ENCODE measurements at regions not wholly inside any gene's neighbourhood (a gene's known extent, or its start where the extent isn't known, plus 50 kb on each side); places are given as distances from the start of the nearest gene placed in this dataset.

DNA sequence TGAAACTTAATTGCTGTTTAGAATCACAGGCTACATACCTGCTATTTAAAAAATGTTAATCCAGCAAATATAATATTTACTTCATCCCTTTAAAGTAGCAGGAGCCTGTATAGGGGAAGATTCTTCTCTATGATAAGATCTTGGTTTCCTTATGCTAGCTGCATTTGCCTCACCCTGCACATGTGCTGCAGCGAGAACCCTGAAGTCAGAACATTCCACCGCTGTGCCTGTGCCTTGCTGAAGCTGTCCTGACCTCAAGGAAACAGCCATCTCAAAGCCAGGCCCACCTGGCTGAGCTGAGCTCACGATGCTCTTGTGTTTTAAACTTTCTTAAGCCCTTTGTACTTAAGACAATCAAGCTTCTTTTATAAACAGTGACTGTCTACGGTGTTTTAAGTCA lies 355.0 kb upstream of the PCDH20 start:
- DNase-seq, result no peak

DNA sequence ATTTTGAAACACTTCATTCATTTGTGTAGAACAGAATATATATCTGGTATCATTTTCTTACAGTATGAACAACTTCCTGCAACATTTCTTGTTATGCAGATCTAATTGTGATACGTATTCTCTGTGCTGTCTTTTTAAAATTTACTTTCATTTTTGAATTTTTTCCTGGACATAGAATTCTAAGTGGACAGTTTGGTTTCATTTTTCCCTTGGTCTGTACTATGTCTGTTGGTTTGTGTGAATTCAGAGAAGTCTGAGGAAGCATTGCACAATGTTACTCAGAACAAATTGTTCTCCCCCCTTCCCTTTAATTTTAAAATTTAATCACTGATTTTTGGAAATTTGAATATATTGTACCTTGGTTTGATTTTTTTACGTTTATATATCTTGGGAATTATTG lies 352.5 kb upstream of the PCDH20 start:
- no peak for DNase-seq

DNA sequence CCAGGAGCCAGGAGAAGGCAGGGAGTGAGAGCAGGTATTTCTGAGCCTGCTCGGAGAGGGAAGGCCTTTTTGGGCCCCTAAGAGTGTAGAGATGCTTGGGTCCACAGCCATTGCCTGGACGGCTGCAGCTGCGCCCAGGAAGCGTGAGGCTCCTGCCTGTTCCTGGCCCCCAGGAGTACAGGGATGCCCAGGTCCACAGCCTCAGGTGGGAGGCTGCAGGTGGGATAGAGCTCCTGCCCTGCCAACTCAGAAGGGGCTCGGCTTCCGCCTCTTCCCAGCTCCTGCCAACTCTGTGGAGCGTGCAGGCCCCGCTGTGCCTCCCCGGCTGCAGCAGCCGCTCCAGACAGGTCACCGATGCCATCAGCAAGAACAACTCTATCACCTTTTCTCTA lies 351.0 kb upstream of the PCDH20 start:
- no peak for DNase-seq

DNA sequence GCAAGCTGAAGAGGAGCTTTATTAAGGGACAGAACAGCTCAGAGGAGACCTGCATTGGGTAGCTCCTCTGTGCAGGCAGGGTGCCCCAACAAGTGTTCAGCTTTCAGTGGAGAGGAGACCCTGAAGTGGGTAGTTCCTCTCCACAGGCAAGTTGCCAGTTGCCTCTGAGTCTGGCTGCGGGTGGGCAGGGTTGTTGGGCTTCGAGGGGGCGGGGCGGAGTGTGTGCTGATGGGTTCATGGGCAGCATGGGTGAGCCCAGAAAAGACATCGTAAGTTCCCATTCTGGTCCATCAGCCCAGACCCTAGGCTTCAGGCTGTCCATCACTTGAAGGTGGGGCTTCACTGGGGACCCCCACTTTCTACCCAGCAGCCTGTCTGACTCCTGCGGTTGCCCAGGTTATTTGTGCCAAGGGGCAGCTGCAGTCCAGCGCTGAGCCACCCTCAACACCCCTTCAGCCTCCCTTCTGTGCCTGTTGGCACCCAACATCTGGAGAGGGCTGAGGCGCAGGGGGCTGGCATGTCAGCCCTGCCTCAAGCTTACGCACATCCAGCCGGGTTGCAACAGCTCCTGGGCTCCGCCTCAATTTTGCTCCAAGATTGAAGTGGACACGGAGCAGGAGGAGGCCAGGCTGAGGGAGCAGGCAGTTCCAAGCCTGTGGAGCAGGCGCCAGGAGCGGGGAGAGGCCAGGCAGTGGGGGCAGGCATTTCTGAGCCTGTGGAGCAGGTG lies 350.5 kb upstream of the PCDH20 start:
- no peak for DNase-seq

DNA sequence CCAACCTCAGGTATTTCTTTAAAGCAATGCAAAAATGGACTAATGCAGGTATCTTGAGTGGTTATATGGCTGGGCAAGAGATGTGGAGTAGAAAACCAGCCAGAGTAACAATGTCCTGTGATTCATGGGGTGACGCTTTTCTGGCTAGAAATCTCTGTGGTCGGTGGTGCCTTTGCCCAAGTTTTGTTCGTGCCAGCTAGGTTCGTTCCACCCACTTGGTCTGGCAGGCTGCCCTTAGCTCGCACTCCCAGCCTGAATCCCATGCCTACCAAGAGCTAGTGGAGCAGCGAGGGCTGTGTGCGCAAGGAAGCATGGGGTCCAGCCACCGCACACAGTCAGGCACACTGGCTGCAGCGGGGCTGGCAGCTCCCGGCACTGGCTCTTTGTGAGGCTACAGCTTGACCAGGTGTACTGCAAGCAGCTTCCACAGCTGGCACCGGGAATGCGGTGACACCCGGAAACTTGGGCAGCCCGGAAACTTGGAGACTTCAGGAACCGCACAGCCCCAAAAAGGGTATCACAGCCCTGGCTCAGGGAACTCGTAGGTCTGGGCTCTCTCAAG lies 349.6 kb upstream of the PCDH20 start:
- no peak for DNase-seq

DNA sequence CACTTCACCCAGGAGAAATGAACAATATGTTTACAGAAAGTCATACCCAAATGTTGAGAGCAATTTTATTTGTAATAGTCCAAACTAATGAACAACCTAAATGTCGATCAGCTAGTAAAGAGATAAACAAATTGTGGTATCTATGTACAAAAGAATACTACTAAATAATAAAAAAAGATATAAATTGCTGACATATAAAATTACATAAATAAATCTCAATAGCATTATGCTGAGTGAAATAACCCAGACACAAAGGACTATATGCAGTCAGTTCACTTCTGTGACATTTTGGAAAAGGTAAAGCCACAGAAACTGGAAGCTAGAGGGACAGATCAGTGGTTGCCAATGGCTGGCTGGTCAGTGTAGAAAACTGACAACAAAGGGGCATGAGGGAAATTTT lies 346.0 kb upstream of the PCDH20 start:
- DNase-seq, result no peak

DNA sequence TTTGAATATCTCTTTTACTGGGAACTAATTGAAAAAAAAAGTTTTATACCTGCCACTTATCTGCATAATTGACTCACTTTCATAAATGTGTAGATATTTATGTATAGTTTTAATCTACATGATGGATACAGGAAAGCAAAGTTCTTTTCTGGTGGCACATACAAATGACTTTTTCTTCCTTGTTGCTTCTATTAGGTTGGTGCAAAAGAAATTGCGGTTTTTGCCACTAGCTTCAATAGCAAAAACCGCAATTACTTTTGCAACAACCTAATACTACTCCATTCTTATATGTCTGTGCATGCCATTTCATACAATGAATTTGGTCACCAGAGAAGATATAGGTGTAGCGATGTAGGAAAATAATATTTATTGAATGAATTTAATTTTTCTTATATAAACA lies 344.5 kb upstream of the PCDH20 start:
- DNase-seq, result no peak

GRCh38 chr13:61756031-61756430 lies 340.4 kb upstream of the PCDH20 start:
- no peak for DNase-seq

DNA sequence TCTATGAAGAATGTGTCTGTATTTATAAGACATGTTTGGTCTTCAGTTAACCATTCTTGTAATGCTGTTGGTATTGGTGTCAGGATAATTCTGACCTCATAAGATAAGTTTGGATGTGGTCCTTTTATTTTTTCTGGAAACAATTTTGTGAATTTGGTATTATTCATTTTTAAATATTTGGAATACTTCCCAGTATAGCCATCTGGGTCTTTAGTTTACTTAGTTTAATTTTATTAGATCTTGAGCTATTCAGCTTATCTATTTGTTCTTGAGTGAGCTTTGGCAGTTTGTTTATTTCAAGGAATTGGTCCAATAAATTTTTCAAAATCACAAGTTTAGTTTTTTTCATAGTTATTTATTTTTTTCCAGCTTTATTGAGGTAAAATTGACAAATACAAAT lies 335.4 kb upstream of the PCDH20 start:
- DNase-seq, result no peak

GRCh38 chr13:61738236-61738750 lies 322.6 kb upstream of the PCDH20 start:
- DNase-seq, result peak in 1 of 2 donors; percentile 33

GRCh38 chr13:61734683-61735082 lies 319.0 kb upstream of the PCDH20 start:
- no peak for DNase-seq

DNA sequence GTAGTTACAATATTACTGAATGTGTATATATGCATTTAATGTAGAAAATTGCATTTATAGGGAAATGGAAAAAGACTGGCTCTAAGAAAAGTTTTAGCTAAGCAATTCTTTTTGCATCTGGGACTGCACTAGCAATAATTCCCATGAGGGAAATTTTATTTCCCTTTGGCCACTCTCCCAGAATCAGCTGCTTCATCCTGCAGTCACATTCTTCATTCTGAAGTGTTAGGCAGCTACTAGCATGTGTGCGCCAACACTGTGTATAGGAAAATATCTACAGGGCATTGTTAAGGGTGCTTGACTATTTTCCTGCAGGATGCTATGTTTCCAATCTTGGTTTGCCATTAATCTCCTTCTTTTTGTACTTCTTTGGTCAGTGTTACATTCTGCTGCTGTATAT lies 312.8 kb upstream of the PCDH20 start:
- DNase-seq, result peak; percentile 75 to 77

- no peak for DNase-seq
Observed at GRCh38 chr13:61727767-61728166, 312.1 kb upstream of the PCDH20 start.

GRCh38 chr13:61725806-61726205 lies 310.2 kb upstream of the PCDH20 start:
- peak; percentile 43 to 55 for DNase-seq

DNA sequence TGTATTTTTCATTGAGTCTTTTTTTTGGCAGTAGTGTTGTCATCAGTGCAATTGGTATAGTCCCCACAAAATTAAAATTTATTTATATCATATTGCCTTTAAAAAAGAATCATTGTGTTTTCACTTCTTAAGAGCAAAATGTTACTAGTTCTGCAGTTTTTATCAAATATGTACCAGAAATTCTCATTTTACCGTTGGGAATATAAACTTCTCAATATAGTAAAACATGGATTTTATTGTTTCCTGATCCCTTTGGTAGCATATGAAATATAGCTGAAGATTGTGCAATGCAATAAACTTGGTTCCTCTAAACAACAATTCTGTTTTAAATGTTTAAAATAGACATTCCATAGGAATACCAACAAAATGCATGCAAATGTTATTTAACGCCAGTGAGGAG lies 306.5 kb upstream of the PCDH20 start:
- no peak for DNase-seq

- peak; percentile 47 to 64 for DNase-seq
Observed at GRCh38 chr13:61712621-61713020, 297.0 kb upstream of the PCDH20 start.

DNA sequence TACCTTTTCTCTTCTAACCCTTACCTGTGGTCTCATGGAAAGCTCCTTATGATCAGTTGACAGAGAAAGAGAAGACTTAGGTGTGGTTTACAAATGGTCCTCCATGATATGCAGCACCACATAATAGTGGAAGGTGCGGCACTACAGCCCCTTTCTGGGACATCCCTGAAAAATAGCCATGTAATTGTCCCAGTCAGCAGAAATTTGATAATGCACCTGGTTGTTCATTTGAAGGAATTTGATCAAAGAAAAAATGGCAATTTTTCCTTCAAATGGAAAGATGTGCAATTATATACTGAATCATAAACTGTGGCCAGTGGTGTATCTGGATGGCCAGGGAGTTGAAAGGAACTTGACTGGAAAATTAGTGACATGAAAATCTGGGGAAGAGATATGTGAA lies 293.6 kb upstream of the PCDH20 start:
- no peak for DNase-seq

DNA sequence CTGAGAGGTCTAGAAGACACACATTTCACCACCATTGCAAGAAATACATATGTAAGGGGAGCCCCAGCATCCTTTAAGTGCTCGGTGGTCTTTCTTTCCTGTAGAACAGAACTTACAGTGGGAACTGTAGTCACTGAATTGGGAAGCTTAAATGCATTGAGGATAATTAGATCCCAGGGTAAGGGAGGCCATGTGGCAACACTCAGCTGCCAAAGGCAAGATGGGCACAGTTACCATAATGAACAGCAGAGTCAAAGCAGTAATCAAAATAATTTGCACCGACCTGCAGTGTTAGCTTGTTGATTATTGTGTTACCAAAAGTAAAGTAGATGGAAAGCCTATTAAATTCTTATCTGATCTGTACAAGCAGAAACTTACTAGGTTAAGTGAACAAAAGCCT lies 291.2 kb upstream of the PCDH20 start:
- DNase-seq, result no peak

DNA sequence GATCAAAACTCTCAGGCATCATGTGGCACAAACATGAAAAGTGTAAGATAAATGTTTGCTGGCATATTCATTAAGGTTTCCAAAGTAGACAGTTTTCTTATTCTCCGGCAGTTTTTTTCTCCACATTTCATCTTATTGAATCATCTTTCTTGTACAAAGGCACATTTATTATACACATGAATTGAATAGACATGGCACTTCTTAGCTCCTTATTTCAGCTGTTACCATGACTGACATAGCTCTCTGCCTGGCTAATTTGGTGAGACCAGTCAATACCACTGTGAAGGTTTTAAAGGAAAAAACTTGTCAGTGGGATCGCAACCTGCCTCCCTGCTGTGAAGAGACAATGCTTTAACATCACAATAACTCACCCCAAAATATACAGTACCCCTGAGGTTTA lies 285.0 kb upstream of the PCDH20 start:
- no peak for DNase-seq

GRCh38 chr13:61700181-61700580 lies 284.5 kb upstream of the PCDH20 start:
- DNase-seq, result no peak

DNA sequence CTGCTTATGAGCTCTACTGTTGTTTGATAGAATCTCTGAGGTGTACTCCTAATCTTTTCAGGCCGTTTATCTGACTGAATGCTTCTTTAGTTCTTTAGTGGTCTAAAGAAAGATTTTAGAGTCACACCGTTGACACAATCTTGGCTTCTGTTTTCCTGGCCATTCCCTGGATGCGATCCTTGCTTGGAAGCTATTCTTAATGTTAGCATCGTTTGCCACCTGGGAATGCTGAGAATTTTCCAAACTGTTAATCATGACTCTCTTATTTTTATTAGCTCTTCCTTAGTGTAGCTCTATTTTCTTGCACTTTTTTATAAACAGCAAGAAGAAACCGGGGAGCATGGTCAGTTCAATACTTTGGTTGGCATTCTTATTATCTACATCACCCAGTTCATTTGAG lies 281.0 kb upstream of the PCDH20 start:
- DNase-seq, result no peak

GRCh38 chr13:61695147-61695546 lies 279.5 kb upstream of the PCDH20 start:
- DNase-seq, result no peak

DNA sequence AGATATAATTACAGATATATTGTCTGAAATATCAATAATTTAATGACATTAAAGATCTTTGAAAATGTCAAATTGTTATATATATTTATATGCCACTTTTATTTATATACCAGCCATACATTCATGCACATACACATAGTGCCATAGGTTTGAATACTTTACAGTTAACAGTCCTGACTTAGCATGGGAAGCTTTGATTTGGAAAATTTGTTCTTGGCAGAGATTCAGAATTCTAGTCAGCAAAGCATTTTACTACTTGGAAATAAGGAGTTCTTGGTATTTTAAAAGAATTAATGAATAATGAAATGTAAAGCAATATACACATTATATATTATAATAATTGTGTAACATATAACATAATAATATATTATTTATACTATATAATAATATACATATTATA lies 277.0 kb upstream of the PCDH20 start:
- no peak for DNase-seq

DNA sequence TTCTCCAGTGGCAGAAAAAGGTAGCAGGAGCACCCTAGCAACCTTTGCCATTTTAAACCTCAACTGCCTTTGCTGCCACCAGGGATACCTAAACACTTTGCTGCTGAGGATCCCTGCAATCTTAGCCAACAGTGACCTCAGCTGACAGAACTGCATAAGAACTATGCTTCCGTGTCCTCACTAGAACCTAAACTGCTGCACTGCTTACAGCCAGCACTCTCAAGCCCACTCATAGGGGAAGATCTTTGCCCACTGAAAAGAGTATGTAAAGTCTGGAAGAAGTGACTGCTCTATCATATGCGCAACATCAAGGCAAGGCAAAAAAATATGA lies 270.0 kb upstream of the PCDH20 start:
- DNase-seq, result peak in 1 of 2 donors; percentile 6
